K562 (cell line): ENCODE measurements at regions not wholly inside any gene's neighbourhood (a gene's known extent, or its start where the extent isn't known, plus 50 kb on each side); places are given as distances from the start of the nearest gene placed in this dataset.

ENCODE experiments used
- EZH2 ChIP-seq: IDR thresholded peaks from 2 replicates; pipeline ENCODE4 v1.6.1; 2012; ENCODE audit warnings: low read depth, mild to moderate bottlenecking, inconsistent platforms, low read length, borderline replicate concordance
- FOXP4 ChIP-seq: sonication (generic); formaldehyde crosslinking; IDR thresholded peaks from 2 replicates; pipeline ENCODE4 v1.8.0; 2022; ENCODE audit warnings: mild to moderate bottlenecking, missing genetic modification reagents, borderline replicate concordance
- HNRNPUL1 ChIP-seq: fragments of 200-400 bp; formaldehyde crosslinking; IDR thresholded peaks from 2 replicates; pipeline ENCODE4 v1.6.1; 2017; ENCODE audit warnings: low read length
- PATZ1 ChIP-seq: fragments of 250-450 bp; sonication (Bioruptor Pico); IDR thresholded peaks from 2 replicates; pipeline ENCODE4 v1.5.0; 2020; ENCODE audit warnings: mild to moderate bottlenecking, borderline replicate concordance
- PBX2 ChIP-seq, 2 experiments: IDR thresholded peaks in 1 of 2; conservative IDR thresholded peaks in 1 of 2; 2 replicates each; pipeline ENCODE4 v1.6.1; 2016; ENCODE audit warnings: low read depth in 2 of 2, mild to moderate bottlenecking in 1 of 2, missing compliant biosample characterization in 1 of 2, missing genetic modification characterization in 1 of 2, moderate library complexity in 1 of 2
- TFE3 ChIP-seq: fragments of 450-650 bp; formaldehyde crosslinking; IDR thresholded peaks from 2 replicates; pipeline ENCODE4 v1.4.0; 2020; ENCODE audit warnings: mild to moderate bottlenecking, mixed read lengths
- TRIM24 ChIP-seq, 2 experiments: fragments of 450-650 bp; IDR thresholded peaks; 2 replicates each; pipeline ENCODE4 v1.6.1; 2016
- ZNF133 ChIP-seq: fragments of 250-450 bp; sonication (Bioruptor Pico); IDR thresholded peaks from 2 replicates; pipeline ENCODE4 v1.4.0; 2020; ENCODE audit warnings: mild to moderate bottlenecking
- ZNF165 ChIP-seq: fragments of 250-450 bp; sonication (Bioruptor Pico); IDR thresholded peaks from 2 replicates; pipeline ENCODE4 v1.4.0; 2020; ENCODE audit warnings: borderline replicate concordance
- ZNF23 ChIP-seq: fragments of 250-450 bp; sonication (Bioruptor Pico); IDR thresholded peaks from 2 replicates; pipeline ENCODE4 v1.4.0; 2020; ENCODE audit warnings: mild to moderate bottlenecking
- ZNF41 ChIP-seq: fragments of 250-450 bp; sonication (Bioruptor Pico); conservative IDR thresholded peaks from 2 replicates; pipeline ENCODE4 v1.4.0; 2020; ENCODE audit warnings: mild to moderate bottlenecking
- ZNF436 ChIP-seq: fragments of 250-450, 450-650 bp; sonication (Bioruptor Pico); formaldehyde crosslinking; IDR thresholded peaks from 2 replicates; pipeline ENCODE4 v1.7.0; 2020; ENCODE audit warnings: mild to moderate bottlenecking
- ZNF584 ChIP-seq: fragments of 200-800 bp; sonication (Bioruptor generic); IDR thresholded peaks from 2 replicates; pipeline ENCODE4 v1.6.1; 2016; ENCODE audit warnings: low read depth, mild to moderate bottlenecking, missing genetic modification characterization, missing compliant biosample characterization
- ZNF76 ChIP-seq: fragments of 250-450 bp; sonication (Bioruptor Pico); IDR thresholded peaks from 2 replicates; pipeline ENCODE4 v1.4.0; 2020; ENCODE audit warnings: mild to moderate bottlenecking, moderate library complexity, borderline replicate concordance

GRCh38 chr2:235263205-235264120, 230.4 kb upstream of the AGAP1 start (continued):
- TF ChIP-seq FOXP4 (CRISPR knock-in tag) (no peak), ZNF584 (CRISPR knock-in tag) (no peak), ZNF41 (CRISPR knock-in tag) (no peak), TRIM24 (IDR thresholded peaks at IDR 0.05) (no peak), ZNF23 (no peak), PBX2 (CRISPR knock-in tag; IDR thresholded peaks at IDR 0.05; ENCODE audit: low read depth) (no peak), PBX2 (tag; conservative IDR thresholded peaks at IDR 0.05; ENCODE audit: low read depth) (peak; percentile 39; the same call in 1 of the 2 replicates), ZNF133 (no peak), TFE3 (CRISPR knock-in tag) (no peak), ZNF165 (no peak), EZH2 (no peak), PATZ1 (no peak), HNRNPUL1 (no peak), ZNF436 (CRISPR knock-in tag) (no peak), ZNF76 (CRISPR knock-in tag) (no peak)
